WERI-Rb-1 (cell line): ENCODE measurements at regions not wholly inside any gene's neighbourhood (a gene's known extent, or its start where the extent isn't known, plus 50 kb on each side); places are given as distances from the start of the nearest gene placed in this dataset.

ENCODE experiments used
- DNase-seq: peaks from one replicate; pipeline ENCODE4 v3.0.0-alpha.2; 2020
- H3K27ac ChIP-seq: fragments of 250-450 bp; sonication (Bioruptor Pico); 2 replicates; pipeline ENCODE4 v1.5.1; 2020; ENCODE audit warnings: mild to moderate bottlenecking, moderate library complexity
- H3K27me3 ChIP-seq: fragments of 250-450 bp; sonication (Bioruptor Pico); 2 replicates; pipeline ENCODE4 v1.5.1; 2021; ENCODE audit warnings: mild to moderate bottlenecking, low read depth, moderate library complexity; ENCODE audit not compliant: insufficient read depth, severe bottlenecking
- H3K36me3 ChIP-seq: fragments of 250-450 bp; sonication (Bioruptor Pico); 2 replicates; pipeline ENCODE4 v1.5.1; 2020; ENCODE audit warnings: mild to moderate bottlenecking, moderate library complexity
- H3K4me3 ChIP-seq: 2 replicates; pipeline ENCODE4 v1.5.1; 2011; ENCODE audit warnings: low read depth, mild to moderate bottlenecking, control low read depth, low read length
- H3K9me3 ChIP-seq: fragments of 250-450 bp; sonication (Bioruptor Pico); 2 replicates; pipeline ENCODE4 v1.5.1; 2021; ENCODE audit warnings: mild to moderate bottlenecking, moderate library complexity; ENCODE audit not compliant: severe bottlenecking
- TF ChIP-seq, protein P1 (sequence below): IDR thresholded peaks from 2 replicates; pipeline ENCODE4 v1.5.1; 2011; ENCODE audit warnings: low read depth, mild to moderate bottlenecking, control low read depth, inconsistent platforms, low read length

DNA sequence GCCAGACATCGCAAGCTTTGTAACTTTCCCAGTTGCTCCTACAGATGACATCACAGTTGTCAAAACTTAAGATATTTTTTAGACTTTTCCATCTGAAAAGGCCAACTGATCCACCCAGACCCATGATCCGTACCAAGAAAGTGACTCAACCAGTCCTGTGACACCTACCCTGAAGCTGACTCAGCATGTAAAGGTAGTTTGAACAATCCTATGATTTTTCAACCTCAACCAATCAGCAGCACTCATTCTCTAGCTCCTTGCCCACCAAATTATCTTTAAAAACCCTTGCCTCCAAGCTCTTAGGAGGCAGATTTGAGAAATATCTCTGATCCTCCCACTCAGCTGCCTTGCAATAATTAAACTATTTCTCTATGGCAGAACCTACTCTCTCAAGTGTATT, 1686.7 kb upstream of the LRRTM1 start:
- H3K27me3 ChIP-seq, result no peaks in the 10 kb centered on the region
- no peak overlapping the region for H3K4me3 ChIP-seq
- no peaks in the 10 kb centered on the region for H3K9me3 ChIP-seq
- no peak overlapping the region for H3K27ac ChIP-seq
- H3K36me3 ChIP-seq, result no peaks in the 10 kb centered on the region
- no peak for DNase-seq
- TF ChIP-seq, protein P1, sequence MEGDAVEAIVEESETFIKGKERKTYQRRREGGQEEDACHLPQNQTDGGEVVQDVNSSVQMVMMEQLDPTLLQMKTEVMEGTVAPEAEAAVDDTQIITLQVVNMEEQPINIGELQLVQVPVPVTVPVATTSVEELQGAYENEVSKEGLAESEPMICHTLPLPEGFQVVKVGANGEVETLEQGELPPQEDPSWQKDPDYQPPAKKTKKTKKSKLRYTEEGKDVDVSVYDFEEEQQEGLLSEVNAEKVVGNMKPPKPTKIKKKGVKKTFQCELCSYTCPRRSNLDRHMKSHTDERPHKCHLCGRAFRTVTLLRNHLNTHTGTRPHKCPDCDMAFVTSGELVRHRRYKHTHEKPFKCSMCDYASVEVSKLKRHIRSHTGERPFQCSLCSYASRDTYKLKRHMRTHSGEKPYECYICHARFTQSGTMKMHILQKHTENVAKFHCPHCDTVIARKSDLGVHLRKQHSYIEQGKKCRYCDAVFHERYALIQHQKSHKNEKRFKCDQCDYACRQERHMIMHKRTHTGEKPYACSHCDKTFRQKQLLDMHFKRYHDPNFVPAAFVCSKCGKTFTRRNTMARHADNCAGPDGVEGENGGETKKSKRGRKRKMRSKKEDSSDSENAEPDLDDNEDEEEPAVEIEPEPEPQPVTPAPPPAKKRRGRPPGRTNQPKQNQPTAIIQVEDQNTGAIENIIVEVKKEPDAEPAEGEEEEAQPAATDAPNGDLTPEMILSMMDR, result no peak

DNA sequence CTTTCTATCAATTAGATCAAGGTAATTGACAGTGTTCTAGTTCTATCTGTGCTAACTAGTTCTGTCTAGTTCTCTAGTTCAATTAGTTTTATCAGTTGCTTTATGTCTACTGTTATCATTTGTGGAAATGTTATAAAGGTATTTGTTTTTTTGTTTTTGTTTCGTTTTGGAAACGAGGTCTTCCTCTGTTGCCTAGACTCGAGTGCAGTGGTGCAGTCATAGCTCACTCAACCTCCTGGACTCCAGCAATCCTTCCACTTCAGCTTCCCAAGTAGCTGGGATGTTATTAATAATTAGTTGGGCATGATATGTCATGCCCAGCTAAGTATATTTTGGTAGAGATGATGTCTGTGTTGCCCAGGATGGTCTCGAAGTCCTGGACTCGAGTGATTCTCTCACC, 1682.8 kb upstream of the LRRTM1 start:
- DNase-seq, result no peak
- TF ChIP-seq, protein P1, result no peak
- no peaks in the 10 kb centered on the region for H3K27me3 ChIP-seq
- no peaks in the 10 kb centered on the region for H3K36me3 ChIP-seq
- no peak overlapping the region for H3K4me3 ChIP-seq
- H3K27ac ChIP-seq, result no peak overlapping the region
- no peaks in the 10 kb centered on the region for H3K9me3 ChIP-seq

DNA sequence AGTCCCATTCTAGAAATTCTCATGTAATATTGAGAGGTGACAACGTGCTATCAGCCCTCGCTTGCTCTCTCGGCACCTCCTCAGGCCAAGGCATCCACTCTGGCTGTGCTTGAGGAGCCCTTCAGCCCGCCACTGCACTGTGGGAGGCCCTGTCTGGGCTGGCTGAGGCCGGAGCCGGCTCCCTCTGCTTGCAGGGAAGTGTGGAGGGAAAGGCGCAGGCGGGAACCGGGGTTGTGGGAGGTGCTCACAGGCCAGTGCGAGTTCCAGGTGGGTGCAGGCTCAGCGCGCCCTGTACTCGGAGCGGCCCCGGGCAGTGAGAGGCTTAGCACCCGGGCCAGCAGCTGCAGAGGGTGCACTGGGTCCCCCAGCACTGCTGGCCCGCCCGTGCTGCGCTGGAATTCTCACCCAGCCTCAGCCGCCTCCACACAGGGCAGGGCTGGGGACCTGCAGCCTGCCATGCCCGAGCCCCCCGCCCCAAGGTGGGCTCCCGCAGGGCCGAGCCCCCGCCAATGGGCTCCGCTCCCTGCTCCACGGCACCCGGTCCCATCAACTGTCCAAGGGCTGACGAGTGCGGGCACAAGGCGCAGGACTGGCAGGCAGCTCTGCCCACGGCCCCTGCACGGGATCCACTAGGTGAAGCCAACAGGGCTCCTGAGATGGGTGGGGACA, 1680.6 kb upstream of the LRRTM1 start:
- H3K9me3 ChIP-seq, result no peaks in the 10 kb centered on the region
- H3K36me3 ChIP-seq, result no peaks in the 10 kb centered on the region
- DNase-seq, result no peak
- no peak overlapping the region for H3K4me3 ChIP-seq
- H3K27ac ChIP-seq, result no peak overlapping the region
- no peaks in the 10 kb centered on the region for H3K27me3 ChIP-seq
- TF ChIP-seq, protein P1, result no peak

DNA sequence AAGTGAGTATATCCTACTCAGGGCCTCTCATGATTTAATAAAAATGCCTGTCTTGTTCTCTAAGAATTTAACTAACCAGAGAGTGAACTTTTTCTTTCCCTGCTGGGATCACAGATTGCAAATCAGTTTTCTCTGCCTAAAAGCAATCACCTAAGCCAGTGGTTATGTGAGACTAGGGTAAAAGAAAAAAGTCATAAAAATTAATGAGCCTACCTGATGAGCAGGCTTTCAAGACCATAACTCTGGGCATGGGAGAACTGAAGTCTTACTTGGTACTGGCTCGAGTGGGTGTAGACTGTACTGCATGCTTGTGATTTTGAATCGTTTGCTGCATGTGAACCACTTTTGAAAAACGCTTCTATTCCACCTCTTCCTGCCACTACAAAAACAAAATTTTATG, 1677.0 kb upstream of the LRRTM1 start:
- TF ChIP-seq, protein P1, result no peak
- Histone ChIP-seq H3K4me3 (no peak overlapping the region), H3K27ac (no peak overlapping the region), H3K27me3 (no peaks in the 10 kb centered on the region), H3K9me3 (no peaks in the 10 kb centered on the region), H3K36me3 (no peaks in the 10 kb centered on the region)
- DNase-seq, result no peak

DNA sequence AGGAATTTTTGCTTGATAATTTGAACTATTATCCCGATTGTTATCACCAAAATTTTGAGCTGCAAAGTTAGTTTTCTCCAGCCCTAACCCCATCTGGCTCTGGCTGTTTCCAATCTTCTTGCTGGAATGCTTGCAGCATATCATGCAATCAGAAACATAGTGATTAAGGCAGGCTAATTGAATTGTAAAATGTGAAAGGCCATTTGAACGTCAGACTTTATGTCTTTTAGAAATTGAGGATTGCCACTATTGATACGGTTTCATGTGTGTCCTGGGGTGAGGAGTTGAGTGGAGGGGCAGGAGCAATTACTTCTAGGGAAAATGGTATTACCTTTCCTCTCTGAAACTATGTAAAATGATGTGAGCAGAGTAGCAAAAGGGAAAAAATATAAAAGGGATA, 1674.5 kb upstream of the LRRTM1 start:
- H3K27ac ChIP-seq, result no peak overlapping the region
- no peaks in the 10 kb centered on the region for H3K27me3 ChIP-seq
- no peaks in the 10 kb centered on the region for H3K9me3 ChIP-seq
- TF ChIP-seq, protein P1, result no peak
- no peak overlapping the region for H3K4me3 ChIP-seq
- H3K36me3 ChIP-seq, result no peaks in the 10 kb centered on the region
- DNase-seq, result no peak

DNA sequence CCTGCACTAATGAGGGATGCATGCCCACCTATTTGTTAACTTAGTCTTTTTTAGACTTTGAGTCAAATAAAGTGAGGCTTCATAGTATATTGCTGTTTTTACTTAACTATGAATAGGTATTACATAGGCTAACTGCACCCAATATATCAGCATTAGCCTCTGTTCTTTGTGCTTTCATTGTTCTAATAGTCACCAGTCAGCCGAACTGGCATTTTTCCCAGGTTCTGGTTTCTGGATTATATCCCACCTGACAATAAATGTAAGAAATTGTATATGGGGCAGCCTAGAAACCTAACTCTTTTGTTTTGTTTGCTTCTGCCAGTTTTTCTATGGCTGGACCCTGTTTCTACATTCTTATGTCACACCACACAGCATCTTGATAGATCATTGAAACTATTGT, 1672.4 kb upstream of the LRRTM1 start:
- TF ChIP-seq, protein P1, result no peak
- H3K9me3 ChIP-seq, result no peaks in the 10 kb centered on the region
- no peak overlapping the region for H3K27ac ChIP-seq
- no peak overlapping the region for H3K4me3 ChIP-seq
- H3K36me3 ChIP-seq, result no peaks in the 10 kb centered on the region
- no peaks in the 10 kb centered on the region for H3K27me3 ChIP-seq
- no peak for DNase-seq
